Neural cell (in vitro differentiated cells): ENCODE measurements at regions not wholly inside any gene's neighbourhood (a gene's known extent, or its start where the extent isn't known, plus 50 kb on each side); places are given as distances from the start of the nearest gene placed in this dataset.

Source experiments
- H2AFZ ChIP-seq: fragments of 200-600, 300-800 bp; sonication (generic), shearing (Covaris generic); 2 replicates; pipeline ENCODE4 v1.6.0; 2014; ENCODE audit warnings: low read depth, mild to moderate bottlenecking, antibody characterized with exemption, low read length, moderate library complexity
- H3F3A ChIP-seq: fragments of 200-600 bp; shearing (Covaris generic); 2 replicates; pipeline ENCODE4 v1.6.1; 2016; ENCODE audit warnings: mild to moderate bottlenecking, moderate library complexity, mixed read lengths, antibody characterized with exemption, low read length; ENCODE audit not compliant: insufficient read depth, poor library complexity, severe bottlenecking
- H3K27ac ChIP-seq: fragments of 200-600, 300-800 bp; sonication (generic), shearing (Covaris generic); 2 replicates; pipeline ENCODE4 v1.5.1; 2014; ENCODE audit warnings: mild to moderate bottlenecking, low read length, moderate library complexity
- H3K27me3 ChIP-seq: fragments of 300-800, 200-600 bp; sonication (generic), shearing (Covaris generic); 2 replicates; pipeline ENCODE4 v1.6.0; 2014; ENCODE audit warnings: mild to moderate bottlenecking, low read depth, low read length, moderate library complexity; ENCODE audit not compliant: insufficient read depth
- H3K36me3 ChIP-seq: fragments of 300-800, 200-600 bp; sonication (generic), shearing (Covaris generic); 2 replicates; pipeline ENCODE4 v1.5.1; 2014; ENCODE audit warnings: mild to moderate bottlenecking, antibody characterized with exemption, low read length, moderate library complexity; ENCODE audit not compliant: insufficient read depth
- H3K4me2 ChIP-seq: fragments of 300-800, 200-600 bp; sonication (generic), shearing (Covaris generic); 2 replicates; pipeline ENCODE4 v1.6.0; 2014; ENCODE audit warnings: mild to moderate bottlenecking, low read length
- H3K4me3 ChIP-seq: fragments of 300-800, 200-600 bp; sonication (generic), shearing (Covaris generic); 2 replicates; pipeline ENCODE4 v1.5.1; 2014; ENCODE audit warnings: mild to moderate bottlenecking, low read length, moderate library complexity
- H3K79me2 ChIP-seq: fragments of 200-600 bp; shearing (Covaris generic); replicated peaks from 2 replicates; pipeline ENCODE4 v1.6.0; 2014; ENCODE audit warnings: mild to moderate bottlenecking, low read length, moderate library complexity; ENCODE audit not compliant: insufficient read depth
- H3K9ac ChIP-seq: fragments of 300-800, 200-600 bp; sonication (generic), shearing (Covaris generic); 2 replicates; pipeline ENCODE4 v1.6.1; 2016; ENCODE audit warnings: mild to moderate bottlenecking, low read length, mixed read lengths
- H3K9me2 ChIP-seq: fragments of 200-600 bp; shearing (Covaris generic); 2 replicates; pipeline ENCODE4 v1.6.1; 2016; ENCODE audit warnings: mild to moderate bottlenecking, low read length, mixed read lengths; ENCODE audit not compliant: insufficient read depth
- H3K9me3 ChIP-seq: fragments of 200-600, 300-800 bp; sonication (generic), shearing (Covaris generic); 2 replicates; pipeline ENCODE4 v1.6.1; 2016; ENCODE audit warnings: mild to moderate bottlenecking, mixed run types, low read length, moderate library complexity, mixed read lengths
- H4K20me1 ChIP-seq: fragments of 200-600 bp; shearing (Covaris generic); 2 replicates; pipeline ENCODE4 v1.6.1; 2016; ENCODE audit warnings: mild to moderate bottlenecking, mixed run types; ENCODE audit not compliant: insufficient read depth
- EP300 ChIP-seq: fragments of 450-650 bp; conservative IDR thresholded peaks from 2 replicates; pipeline ENCODE4 v1.6.1; 2014; ENCODE audit warnings: antibody characterized with exemption, mild to moderate bottlenecking, moderate library complexity; ENCODE audit not compliant: poor library complexity, severe bottlenecking
- EZH2 ChIP-seq: fragments of 200-600, 300-800 bp; shearing (Covaris generic), sonication (generic); IDR thresholded peaks from 2 replicates; pipeline ENCODE4 v1.6.1; 2014; ENCODE audit warnings: antibody characterized with exemption, low read length, borderline replicate concordance, mild to moderate bottlenecking; ENCODE audit not compliant: insufficient read depth, poor library complexity, severe bottlenecking
- MXI1 ChIP-seq: fragments of 450-650 bp; conservative IDR thresholded peaks from 2 replicates; pipeline ENCODE4 v1.6.1; 2014; ENCODE audit warnings: antibody characterized with exemption, mild to moderate bottlenecking; ENCODE audit not compliant: poor library complexity, severe bottlenecking
- POLR2AphosphoS5 ChIP-seq: IDR thresholded peaks from 2 replicates; pipeline ENCODE4 v1.6.1; 2012
- RAD21 ChIP-seq: fragments of 450-650 bp; conservative IDR thresholded peaks from 2 replicates; pipeline ENCODE4 v1.6.1; 2014; ENCODE audit warnings: antibody characterized with exemption, mild to moderate bottlenecking, moderate library complexity
- SMC3 ChIP-seq: fragments of 450-650 bp; conservative IDR thresholded peaks from 2 replicates; pipeline ENCODE4 v1.6.1; 2014; ENCODE audit warnings: antibody characterized with exemption, mild to moderate bottlenecking, moderate library complexity; ENCODE audit not compliant: poor library complexity
- TAF1 ChIP-seq: IDR thresholded peaks from 2 replicates; pipeline ENCODE4 v1.6.1; 2012; ENCODE audit warnings: low read depth
- TF ChIP-seq, protein P1 (sequence below): fragments of 450-650 bp; IDR thresholded peaks from 2 replicates; pipeline ENCODE4 v1.5.1; 2014; ENCODE audit warnings: antibody characterized with exemption, mild to moderate bottlenecking, moderate library complexity; ENCODE audit not compliant: poor library complexity, severe bottlenecking
- TF ChIP-seq, protein P2 (sequence below): IDR thresholded peaks from 2 replicates; pipeline ENCODE4 v1.6.1; 2012; ENCODE audit warnings: borderline replicate concordance

DNA sequence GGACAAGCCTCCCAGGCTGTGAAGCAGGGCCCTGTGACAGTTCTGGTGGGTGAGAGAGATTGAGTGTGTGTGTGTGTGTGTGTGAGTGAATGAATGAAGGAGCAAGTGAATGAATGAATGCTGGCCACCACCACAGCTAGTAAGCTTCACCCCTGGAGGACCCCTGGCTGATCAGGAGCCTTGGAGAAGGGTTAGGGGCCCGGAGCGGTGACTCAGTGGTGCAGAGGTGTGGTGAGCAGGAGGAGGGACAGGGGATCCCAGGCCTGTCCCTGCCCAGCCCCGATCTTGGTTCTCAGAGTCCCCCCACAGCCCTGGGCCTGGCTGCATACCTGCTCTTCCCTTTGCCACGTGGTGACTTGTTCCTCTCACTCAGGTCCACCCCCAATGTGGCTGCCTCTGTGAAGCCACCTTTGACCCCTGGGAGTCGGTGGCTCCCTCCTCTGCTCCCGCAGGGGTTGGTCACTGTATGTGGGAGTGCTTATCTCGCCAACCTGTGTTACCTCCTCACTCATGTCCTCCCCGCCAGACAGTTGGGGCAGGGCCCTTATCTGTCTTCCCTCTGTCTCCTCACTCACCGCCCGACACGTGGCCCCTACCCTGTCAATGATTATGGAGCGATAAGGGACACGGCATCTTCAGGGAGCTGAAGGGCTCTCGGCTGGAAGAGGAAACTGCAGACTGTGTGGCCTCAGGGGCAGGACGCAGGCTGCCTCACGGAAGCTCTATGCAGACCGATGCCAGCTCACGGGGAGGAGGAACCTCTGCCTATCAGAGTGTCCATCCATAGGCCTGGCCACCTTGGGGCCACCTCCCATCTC, 99.9 kb upstream of the PITX1 start:
- Histone ChIP-seq H3K27ac (no peak overlapping the region), H3K9me3 (no peaks in the 10 kb centered on the region), H3K9me2 (no peaks in the 10 kb centered on the region), H3K79me2 (no peaks in the 10 kb centered on the region), H3F3A (no peaks in the 10 kb centered on the region), H4K20me1 (no peaks in the 10 kb centered on the region), H3K4me2 (no peak overlapping the region), H3K27me3 (no peaks in the 10 kb centered on the region), H3K36me3 (no peaks in the 10 kb centered on the region), H2AFZ (no peak overlapping the region), H3K4me3 (no peak overlapping the region), H3K9ac (no peak overlapping the region)
- no peak for TF ChIP-seq MXI1
- TF ChIP-seq, protein P1, sequence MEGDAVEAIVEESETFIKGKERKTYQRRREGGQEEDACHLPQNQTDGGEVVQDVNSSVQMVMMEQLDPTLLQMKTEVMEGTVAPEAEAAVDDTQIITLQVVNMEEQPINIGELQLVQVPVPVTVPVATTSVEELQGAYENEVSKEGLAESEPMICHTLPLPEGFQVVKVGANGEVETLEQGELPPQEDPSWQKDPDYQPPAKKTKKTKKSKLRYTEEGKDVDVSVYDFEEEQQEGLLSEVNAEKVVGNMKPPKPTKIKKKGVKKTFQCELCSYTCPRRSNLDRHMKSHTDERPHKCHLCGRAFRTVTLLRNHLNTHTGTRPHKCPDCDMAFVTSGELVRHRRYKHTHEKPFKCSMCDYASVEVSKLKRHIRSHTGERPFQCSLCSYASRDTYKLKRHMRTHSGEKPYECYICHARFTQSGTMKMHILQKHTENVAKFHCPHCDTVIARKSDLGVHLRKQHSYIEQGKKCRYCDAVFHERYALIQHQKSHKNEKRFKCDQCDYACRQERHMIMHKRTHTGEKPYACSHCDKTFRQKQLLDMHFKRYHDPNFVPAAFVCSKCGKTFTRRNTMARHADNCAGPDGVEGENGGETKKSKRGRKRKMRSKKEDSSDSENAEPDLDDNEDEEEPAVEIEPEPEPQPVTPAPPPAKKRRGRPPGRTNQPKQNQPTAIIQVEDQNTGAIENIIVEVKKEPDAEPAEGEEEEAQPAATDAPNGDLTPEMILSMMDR: no peak
- no peak for TF ChIP-seq RAD21
- TF ChIP-seq POLR2AphosphoS5: no peak
- TF ChIP-seq TAF1: no peak

DNA sequence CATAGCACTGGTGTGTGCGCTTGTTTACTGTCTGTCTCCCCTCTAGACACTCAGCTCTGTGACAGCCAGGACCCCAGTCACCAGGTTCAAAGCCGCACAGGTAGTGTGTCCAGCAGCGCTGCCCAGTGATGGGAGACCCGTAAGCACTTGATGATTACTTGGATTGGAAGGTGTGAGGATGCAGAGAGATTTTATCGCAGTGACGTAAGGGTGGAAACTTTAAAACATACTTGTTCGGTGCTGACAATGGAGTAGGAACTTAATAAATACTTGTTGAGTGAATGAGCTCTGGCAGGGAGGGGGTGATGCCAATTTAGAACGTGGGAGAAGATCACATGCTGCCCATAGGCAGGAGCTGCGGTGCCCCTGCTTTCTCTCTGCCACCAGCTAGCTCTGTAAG, 99.2 kb upstream of the PITX1 start:
- Histone ChIP-seq H2AFZ (no peak overlapping the region), H3K36me3 (no peaks in the 10 kb centered on the region), H3K27me3 (no peaks in the 10 kb centered on the region), H3K9me2 (no peaks in the 10 kb centered on the region), H3K27ac (no peak overlapping the region), H3K4me3 (no peak overlapping the region), H4K20me1 (no peaks in the 10 kb centered on the region), H3K9me3 (no peaks in the 10 kb centered on the region), H3K79me2 (no peaks in the 10 kb centered on the region), H3F3A (no peaks in the 10 kb centered on the region), H3K4me2 (no peak overlapping the region), H3K9ac (no peak overlapping the region)
- TF ChIP-seq, protein P1: no peak
- no peak for TF ChIP-seq EZH2
- TF ChIP-seq SMC3: no peak
- no peak for TF ChIP-seq RAD21
- TF ChIP-seq, protein P2, sequence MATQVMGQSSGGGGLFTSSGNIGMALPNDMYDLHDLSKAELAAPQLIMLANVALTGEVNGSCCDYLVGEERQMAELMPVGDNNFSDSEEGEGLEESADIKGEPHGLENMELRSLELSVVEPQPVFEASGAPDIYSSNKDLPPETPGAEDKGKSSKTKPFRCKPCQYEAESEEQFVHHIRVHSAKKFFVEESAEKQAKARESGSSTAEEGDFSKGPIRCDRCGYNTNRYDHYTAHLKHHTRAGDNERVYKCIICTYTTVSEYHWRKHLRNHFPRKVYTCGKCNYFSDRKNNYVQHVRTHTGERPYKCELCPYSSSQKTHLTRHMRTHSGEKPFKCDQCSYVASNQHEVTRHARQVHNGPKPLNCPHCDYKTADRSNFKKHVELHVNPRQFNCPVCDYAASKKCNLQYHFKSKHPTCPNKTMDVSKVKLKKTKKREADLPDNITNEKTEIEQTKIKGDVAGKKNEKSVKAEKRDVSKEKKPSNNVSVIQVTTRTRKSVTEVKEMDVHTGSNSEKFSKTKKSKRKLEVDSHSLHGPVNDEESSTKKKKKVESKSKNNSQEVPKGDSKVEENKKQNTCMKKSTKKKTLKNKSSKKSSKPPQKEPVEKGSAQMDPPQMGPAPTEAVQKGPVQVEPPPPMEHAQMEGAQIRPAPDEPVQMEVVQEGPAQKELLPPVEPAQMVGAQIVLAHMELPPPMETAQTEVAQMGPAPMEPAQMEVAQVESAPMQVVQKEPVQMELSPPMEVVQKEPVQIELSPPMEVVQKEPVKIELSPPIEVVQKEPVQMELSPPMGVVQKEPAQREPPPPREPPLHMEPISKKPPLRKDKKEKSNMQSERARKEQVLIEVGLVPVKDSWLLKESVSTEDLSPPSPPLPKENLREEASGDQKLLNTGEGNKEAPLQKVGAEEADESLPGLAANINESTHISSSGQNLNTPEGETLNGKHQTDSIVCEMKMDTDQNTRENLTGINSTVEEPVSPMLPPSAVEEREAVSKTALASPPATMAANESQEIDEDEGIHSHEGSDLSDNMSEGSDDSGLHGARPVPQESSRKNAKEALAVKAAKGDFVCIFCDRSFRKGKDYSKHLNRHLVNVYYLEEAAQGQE: no peak
- no peak for TF ChIP-seq TAF1
- TF ChIP-seq POLR2AphosphoS5: no peak
- TF ChIP-seq EP300: no peak
